ENCODE measurements at regions not wholly inside any gene's neighbourhood (a gene's known extent, or its start where the extent isn't known, plus 50 kb on each side); places are given as distances from the start of the nearest gene placed in this dataset.
"Not testable (repeated sequence)": the region's sequence is repeated elsewhere in the genome, so short reads cannot be mapped to it uniquely, and the experiment has no call there.

GRCh38 chr7:12007576-12007975 is 175.6 kb upstream of the THSD7A start:
- DNase-seq, result no peak

GRCh38 chr7:12013983-12014382 is 182.0 kb upstream of the THSD7A start:
- DNase-seq, result no peak

GRCh38 chr7:12016439-12016838 is 184.4 kb upstream of the THSD7A start:
- DNase-seq, result no peak

- DNase-seq, result no peak
These were observed 185.0 kb upstream of the THSD7A start for GRCh38 chr7:12017046-12017445.

- not testable (repeated sequence) for DNase-seq
These were observed 189.1 kb upstream of the TMEM106B start for GRCh38 chr7:12022011-12022410.

- DNase-seq, result no peak
These were observed 185.8 kb upstream of the TMEM106B start for GRCh38 chr7:12025246-12025645.

- DNase-seq, result no peak
These were observed 182.6 kb upstream of the TMEM106B start for GRCh38 chr7:12028508-12028907.

GRCh38 chr7:12030116-12030515 is 181.0 kb upstream of the TMEM106B start:
- DNase-seq, result no peak

GRCh38 chr7:12031186-12031585 is 179.9 kb upstream of the TMEM106B start:
- no peak for DNase-seq

- DNase-seq, result peak in 1 of 2 experiments; percentile 9
These were observed 179.5 kb upstream of the TMEM106B start for GRCh38 chr7:12031638-12032037.

- no peak for DNase-seq
These were observed 178.9 kb upstream of the TMEM106B start for GRCh38 chr7:12032146-12032545.

- DNase-seq, result not testable (repeated sequence)
These were observed 167.6 kb upstream of the TMEM106B start for GRCh38 chr7:12043457-12043856.

GRCh38 chr7:12052211-12052610 is 158.9 kb upstream of the TMEM106B start:
- DNase-seq, result no peak

- no peak for DNase-seq
These were observed 157.5 kb upstream of the TMEM106B start for GRCh38 chr7:12053561-12053960.

GRCh38 chr7:12054830-12055229 is 156.3 kb upstream of the TMEM106B start:
- no peak for DNase-seq

- no peak for DNase-seq
These were observed 154.7 kb upstream of the TMEM106B start for GRCh38 chr7:12056381-12056780.

- no peak for DNase-seq
These were observed 154.1 kb upstream of the TMEM106B start for GRCh38 chr7:12056977-12057376.

GRCh38 chr7:12062062-12062461 is 149.0 kb upstream of the TMEM106B start:
- DNase-seq, result peak in 1 of 2 experiments; percentile 13

- no peak for DNase-seq
These were observed 146.4 kb upstream of the TMEM106B start for GRCh38 chr7:12064586-12065127.

- no peak for DNase-seq
These were observed 145.1 kb upstream of the TMEM106B start for GRCh38 chr7:12066004-12066403.

GRCh38 chr7:12066521-12066920 is 144.6 kb upstream of the TMEM106B start:
- DNase-seq, result no peak

GRCh38 chr7:12067156-12067831 is 143.8 kb upstream of the TMEM106B start:
- peak; percentile 34 to 36 for DNase-seq

GRCh38 chr7:12069757-12070156 is 141.3 kb upstream of the TMEM106B start:
- DNase-seq, result no peak

- DNase-seq, result no peak
These were observed 136.2 kb upstream of the TMEM106B start for GRCh38 chr7:12074889-12075288.

- DNase-seq, result no peak
These were observed 131.1 kb upstream of the TMEM106B start for GRCh38 chr7:12080006-12080405.
